Activated T-cell treated with anti-CD3 and anti-CD28 coated beads for 24 hours (primary cell): ENCODE measurements at regions not wholly inside any gene's neighbourhood (a gene's known extent, or its start where the extent isn't known, plus 50 kb on each side); places are given as distances from the start of the nearest gene placed in this dataset.

Experiments
- DNase-seq: peaks from one replicate; pipeline ENCODE4 v3.0.0-alpha.2; 2020; ENCODE audit warnings: low read depth

DNA sequence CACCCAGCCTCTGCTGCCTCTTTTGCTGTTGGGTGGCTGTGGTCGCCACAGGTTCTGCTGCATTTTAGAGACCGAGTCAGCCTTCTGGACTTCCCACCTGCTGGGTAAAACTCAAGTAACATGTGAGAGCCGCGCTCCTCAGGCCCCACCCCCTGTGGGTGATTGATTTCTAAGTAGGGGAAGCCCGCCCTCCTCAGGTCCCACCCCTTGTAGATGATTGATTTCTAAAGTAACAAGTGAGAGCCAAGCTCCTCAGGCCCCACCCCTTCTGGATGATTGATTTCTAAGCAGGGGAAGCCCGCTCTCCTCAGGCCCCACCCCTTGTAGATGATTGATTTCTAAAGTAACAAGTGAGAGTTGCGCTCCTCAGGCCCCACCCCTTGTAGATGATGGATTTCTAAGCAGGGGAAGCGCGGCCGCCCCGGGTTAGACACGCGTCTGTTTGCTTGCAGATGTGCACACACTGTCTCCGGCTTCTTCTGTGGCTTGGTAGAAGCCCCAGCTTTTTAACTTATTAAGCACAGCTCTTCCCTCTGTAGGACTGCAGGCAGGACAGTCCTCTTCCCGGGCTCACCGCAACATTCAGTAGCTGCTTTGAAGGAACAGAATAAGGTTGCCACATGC, 83.4 kb downstream of the FAM43A start:
- peak; percentile 89 for DNase-seq

DNA sequence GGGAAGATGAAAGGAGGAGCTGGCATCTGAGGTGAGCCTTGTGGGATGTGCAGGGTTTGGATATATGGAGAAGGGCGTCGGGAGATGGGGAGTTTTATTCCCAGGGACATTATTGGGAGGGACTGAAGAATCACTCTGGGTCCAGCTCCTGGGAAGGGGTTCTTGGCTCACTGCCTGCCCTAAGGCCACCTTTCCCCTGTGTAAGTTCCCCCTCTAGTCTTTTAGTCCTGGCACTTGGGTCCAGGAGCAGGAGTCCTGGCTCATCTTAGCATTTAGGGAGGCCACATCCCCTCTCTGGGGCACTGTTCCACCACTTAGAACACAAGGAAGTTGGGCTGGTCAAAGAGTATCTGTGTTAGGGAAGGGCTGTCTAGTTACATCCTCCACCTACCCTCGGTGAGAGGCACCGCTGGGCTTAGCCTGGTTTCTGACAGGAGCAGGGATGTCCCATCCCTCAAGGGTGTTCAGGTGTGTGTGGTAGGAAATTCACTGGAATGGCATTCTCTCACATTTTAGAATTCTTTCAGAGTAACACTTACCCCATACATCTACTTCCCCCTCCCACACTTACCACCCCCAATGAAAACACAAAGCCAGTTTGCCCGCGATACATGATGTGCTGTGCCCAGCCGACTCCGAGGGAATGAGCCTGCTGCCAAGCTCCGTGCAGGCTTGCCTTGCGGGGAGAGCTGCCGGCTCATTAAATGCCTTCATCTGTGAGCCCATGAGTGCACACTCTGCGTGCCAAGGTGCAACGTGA, 86.7 kb downstream of the FAM43A start:
- no peak for DNase-seq

DNA sequence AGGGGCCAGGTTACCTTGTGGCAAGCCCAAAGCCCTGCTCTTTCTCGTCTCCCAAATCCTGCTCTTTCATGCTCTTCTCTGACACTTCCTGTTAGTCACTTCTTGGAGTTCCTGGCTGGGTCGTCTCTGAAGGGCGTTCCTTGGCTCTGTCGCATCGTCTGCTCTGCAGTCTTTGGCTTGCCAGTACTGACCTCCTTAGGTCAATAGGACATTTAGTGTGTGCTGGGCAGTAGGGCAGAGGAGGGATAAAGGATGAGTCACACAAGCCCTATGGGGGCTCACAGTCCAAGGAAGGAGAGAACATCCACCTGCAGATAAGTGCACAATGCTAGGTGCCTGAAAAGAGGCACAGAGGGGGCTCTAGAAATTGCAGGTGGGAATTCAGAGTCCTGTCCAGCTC, 87.5 kb downstream of the FAM43A start:
- DNase-seq: no peak

DNA sequence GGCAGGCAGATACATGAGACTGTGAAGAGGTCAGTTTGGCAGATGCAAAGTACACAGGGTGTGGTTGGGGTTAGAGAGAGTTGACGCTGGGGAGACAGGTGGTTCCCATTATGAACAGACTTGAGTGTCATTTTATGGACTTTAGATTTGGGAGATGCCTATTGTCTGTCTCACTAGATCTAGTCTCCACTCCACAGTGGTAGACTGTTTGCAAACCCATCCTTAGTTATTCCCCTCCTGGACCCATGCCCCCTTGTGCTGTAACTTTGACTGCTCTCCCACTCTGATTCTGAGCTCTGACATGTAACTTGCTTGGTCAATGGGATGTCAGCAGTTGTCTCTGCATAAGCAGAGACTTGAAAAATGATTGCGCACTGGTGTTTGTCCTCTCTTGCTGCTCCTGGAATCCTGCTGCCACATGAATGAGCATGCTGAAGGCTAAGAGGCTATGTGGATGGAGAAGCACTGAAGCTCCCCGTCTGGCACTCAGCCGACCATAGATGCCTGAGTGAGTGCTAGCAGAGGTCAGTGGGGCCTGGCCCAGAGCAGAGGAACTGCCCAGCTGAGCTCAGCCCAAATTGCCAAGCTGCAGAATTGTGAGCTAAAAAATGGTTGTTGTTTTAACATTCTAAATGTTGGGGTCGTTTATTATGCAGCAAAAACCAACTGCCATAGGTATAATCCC, 88.2 kb downstream of the FAM43A start:
- DNase-seq: no peak

DNA sequence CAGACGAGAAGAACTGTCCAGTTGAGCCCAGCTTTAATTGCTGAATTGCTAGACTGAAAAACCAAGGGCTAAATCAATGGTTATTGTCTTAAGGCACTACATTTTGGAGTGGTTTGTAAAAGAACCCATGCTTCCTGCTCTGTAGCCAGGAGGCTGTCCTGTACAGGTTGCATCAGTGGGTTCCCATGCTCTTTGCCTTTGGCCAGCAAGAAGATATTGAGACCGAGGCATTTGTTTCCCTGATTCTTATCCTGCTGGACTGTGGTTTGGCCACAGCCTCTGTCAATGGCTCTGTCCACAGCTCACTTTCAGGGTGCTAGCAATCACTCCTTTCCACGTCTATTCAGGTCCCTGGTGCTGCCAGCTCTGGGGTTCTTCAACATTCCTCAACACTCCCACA, 89.6 kb downstream of the FAM43A start:
- DNase-seq: no peak

- DNase-seq: no peak
Measured at GRCh38 chr3:194775731-194776130, 90.0 kb downstream of the FAM43A start.

GRCh38 chr3:194777729-194778128, 92.0 kb downstream of the FAM43A start:
- no peak for DNase-seq

DNA sequence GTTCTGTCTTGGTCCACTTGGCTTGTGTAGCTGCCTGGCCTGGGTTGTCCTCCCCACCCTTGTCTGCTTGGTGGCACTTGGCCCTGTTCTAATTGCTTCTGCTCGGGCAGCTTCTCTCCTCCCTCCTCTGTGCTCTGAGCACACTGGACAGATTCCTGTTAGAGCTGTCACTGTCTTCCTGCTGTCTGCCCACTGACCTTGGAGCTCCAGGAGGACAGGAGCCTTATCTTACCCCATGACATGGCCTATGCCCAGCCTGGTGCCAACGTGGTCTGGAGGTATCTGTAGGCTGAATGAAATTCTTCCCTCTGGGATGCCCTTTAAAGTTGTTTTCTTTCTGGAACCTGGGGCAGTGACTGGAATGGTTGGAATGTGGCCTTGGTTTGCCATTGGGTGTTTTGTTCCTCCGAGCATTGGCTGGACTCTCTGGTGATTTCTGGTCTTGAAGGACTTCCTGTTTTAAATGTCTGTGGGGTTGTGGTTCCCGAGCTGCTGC, 94.1 kb downstream of the FAM43A start:
- DNase-seq: no peak

DNA sequence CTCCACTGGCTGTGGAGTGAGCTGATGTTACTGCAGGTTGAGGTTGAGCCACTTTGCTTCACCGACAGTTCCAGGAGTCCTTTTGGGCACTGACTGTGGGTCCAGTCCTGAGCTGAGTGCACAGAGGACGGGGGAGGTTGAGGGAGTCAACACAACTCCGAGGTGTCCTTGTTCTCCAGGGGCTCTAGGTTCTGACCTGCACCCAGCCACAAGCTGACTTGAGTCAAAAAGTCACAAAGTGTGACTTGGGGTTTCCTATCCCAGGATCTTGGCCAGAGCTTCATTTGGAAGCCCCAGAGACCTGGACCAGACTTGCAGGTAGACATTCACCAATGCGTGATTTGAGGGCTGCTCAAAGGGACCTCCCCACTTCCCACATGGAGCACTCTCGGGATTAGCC, 95.0 kb downstream of the FAM43A start:
- no peak for DNase-seq

GRCh38 chr3:194781617-194782016, 95.9 kb downstream of the FAM43A start:
- no peak for DNase-seq

- DNase-seq: no peak
Measured at GRCh38 chr3:194782698-194783404, 97.2 kb downstream of the FAM43A start.

GRCh38 chr3:194784361-194784760, 98.7 kb downstream of the FAM43A start:
- no peak for DNase-seq

DNA sequence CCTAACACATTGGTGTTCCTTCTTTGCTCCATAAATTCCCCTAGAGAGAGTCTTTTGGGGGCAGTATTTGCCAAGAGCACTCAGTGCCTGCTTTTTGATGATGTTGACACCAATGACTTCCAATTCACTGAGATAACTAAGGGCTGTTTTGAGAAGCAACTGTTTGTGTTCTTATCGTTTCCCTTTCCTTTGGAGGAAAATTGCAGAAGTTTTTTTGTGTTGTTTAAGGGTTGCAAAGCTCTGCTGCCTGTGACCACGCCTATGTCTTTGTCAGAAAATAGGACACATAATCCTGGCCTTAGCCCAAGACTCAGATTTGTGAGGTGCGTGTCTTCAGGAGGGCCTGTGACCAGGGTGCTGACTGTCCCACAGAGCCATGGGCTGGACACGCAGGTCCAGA, 99.6 kb downstream of the FAM43A start:
- DNase-seq: no peak

- DNase-seq: no peak
Measured at GRCh38 chr3:194787072-194787471, 101.4 kb downstream of the FAM43A start.

DNA sequence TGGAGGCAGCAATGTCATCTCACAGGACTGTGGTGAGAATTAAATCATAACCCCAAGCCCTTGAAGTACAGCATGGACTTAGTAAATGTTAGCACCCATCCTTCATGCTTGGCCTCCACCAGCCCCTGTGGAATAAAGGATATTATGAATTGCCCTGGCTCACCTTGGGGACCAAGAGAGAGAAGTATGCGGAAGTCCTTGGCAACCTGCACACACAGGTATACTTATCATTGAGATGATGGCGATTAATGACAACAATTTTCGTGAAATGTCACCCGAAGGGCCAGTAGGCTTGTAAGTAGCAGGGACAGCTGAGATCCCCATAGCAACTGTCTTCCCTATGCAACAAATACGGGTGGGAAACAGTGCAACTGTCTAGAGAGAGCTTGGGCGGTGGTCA, 102.0 kb downstream of the FAM43A start:
- no peak for DNase-seq

- DNase-seq: no peak
Measured at GRCh38 chr3:194792368-194792767, 106.7 kb downstream of the FAM43A start.

DNA sequence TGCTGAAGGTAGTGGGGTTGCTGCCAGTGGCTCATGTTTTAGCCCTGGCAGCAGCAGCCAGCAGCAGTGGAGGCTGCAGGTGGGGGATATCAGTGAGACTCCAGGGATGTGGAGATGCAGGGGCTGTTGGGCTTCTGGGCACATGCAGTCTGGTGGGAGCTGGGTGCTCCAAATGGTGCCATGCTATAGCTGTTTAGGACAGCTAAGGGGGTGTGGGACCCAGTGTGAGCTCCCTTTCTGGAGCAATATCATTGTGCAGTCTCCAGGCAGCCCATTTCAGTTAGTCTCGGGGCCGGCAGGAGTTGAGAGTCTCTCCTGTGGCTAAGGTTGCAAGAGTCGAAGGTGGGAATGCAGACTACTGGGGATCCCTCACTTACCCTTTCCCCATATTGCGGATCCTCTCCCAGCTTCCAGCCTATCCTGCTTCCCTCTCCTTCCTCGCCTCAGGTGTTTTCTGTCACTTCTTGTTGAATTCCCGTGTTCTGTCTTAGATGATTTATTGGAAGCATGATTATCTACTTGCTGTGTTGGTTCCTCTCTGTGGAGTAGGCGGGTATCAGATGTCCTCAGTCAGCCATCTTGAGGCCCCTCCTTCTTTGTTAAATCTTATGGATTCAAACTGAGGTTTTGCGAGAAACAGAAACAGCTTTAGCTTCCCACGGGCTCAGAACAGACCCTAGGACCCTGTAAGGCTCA, 112.0 kb downstream of the FAM43A start:
- DNase-seq: no peak

- no peak for DNase-seq
Measured at GRCh38 chr3:194798486-194798885, 112.8 kb downstream of the FAM43A start.

DNA sequence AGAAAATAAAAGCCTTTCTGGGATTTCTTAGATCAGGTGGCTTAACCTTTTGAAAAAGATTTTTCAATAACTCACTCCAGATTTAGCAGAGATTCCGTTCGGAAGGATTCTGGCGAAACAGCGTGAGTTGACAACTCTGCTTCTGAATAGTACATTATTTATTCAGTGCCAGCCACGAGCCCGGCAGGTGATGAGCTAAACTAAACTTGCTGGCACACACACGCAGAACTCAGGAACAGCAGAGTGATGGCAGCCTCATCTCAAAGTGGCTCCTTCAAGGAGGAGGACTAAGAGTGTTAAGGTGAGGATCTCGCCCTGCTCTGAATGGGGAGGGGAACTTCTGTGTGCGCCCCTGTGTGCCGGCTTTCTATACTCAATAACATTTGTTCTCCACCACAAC, 114.3 kb downstream of the FAM43A start:
- no peak for DNase-seq

- DNase-seq: no peak
Measured at GRCh38 chr3:194801461-194802432, 116.1 kb downstream of the FAM43A start.

- no peak for DNase-seq
Measured at GRCh38 chr3:194804796-194805195, 119.1 kb downstream of the FAM43A start.
